Right lobe of liver (tissue), 4 donors: ENCODE measurements at regions not wholly inside any gene's neighbourhood (a gene's known extent, or its start where the extent isn't known, plus 50 kb on each side); places are given as distances from the start of the nearest gene placed in this dataset.

Experiments
- CTCF ChIP-seq, 4 donors: fragments of 200-600 bp in 3 of 4; fragments of 450-650 bp in 1 of 4; IDR thresholded peaks; one replicate each; pipeline versions ENCODE4 v1.5.1 to v1.8.0; 2016 to 2022; ENCODE audit warnings: antibody characterized with exemption in 4 of 4, mild to moderate bottlenecking in 2 of 4
- POLR2A ChIP-seq: fragments of 450-650 bp; IDR thresholded peaks from one replicate; pipeline ENCODE4 v1.6.1; 2017; ENCODE audit warnings: antibody characterized with exemption, mild to moderate bottlenecking
- donor health status: DM: no; HTN: no; CAD: no.
- donor health status: DM: no; HTN: no; CAD: no.
- donor health status: DM: no; HTN: yes; CAD: no.

GRCh38 chr13:99045396-99045795 lies 67.5 kb upstream of the DOCK9 start:
- TF ChIP-seq POLR2A (no peak), CTCF (IDR thresholded peaks at IDR 0.05) (no peak)
